Lower lobe of right lung (tissue), 2 donors: ENCODE measurements at regions not wholly inside any gene's neighbourhood (a gene's known extent, or its start where the extent isn't known, plus 50 kb on each side); places are given as distances from the start of the nearest gene placed in this dataset.

ENCODE experiments used
- ATAC-seq, 2 donors: fragments of 200-7000 bp; cut with Tn5 transposase; one replicate each; pipeline ENCODE4 v1.9.1; 2020 to 2022; ENCODE audit warnings: mild to moderate bottlenecking in 2 of 2, moderate library complexity in 2 of 2
- DNase-seq: peaks from one replicate; pipeline ENCODE4 v3.0.0-alpha.2; 2020
- H3K27ac ChIP-seq: fragments of 200-600 bp; one replicate; pipeline ENCODE4 v1.8.0; 2022
- H3K27me3 ChIP-seq: fragments of 200-600 bp; one replicate; pipeline ENCODE4 v1.8.0; 2022; ENCODE audit warnings: low read depth
- H3K36me3 ChIP-seq: fragments of 200-600 bp; one replicate; pipeline ENCODE4 v1.8.0; 2022; ENCODE audit warnings: mild to moderate bottlenecking
- H3K4me1 ChIP-seq: fragments of 200-600 bp; one replicate; pipeline ENCODE4 v1.8.0; 2022
- H3K4me3 ChIP-seq: fragments of 200-600 bp; one replicate; pipeline ENCODE4 v1.8.0; 2022; ENCODE audit warnings: mild to moderate bottlenecking
- H3K9me3 ChIP-seq: fragments of 200-600 bp; one replicate; pipeline ENCODE4 v1.8.0; 2022
- intact Hi-C: fragments of 100-400 bp; cut with DNase I; formaldehyde crosslinking; loops from one replicate; pipeline ENCODE4 v1.11.0; 2022
- TF ChIP-seq, protein P1 (sequence below): fragments of 200-600 bp; IDR thresholded peaks from one replicate; pipeline ENCODE4 v1.8.0; 2022; ENCODE audit warnings: antibody characterized with exemption, mild to moderate bottlenecking
- donor health status: DM: no; HTN: yes; CAD: no; lungs with severe emphysema.

DNA sequence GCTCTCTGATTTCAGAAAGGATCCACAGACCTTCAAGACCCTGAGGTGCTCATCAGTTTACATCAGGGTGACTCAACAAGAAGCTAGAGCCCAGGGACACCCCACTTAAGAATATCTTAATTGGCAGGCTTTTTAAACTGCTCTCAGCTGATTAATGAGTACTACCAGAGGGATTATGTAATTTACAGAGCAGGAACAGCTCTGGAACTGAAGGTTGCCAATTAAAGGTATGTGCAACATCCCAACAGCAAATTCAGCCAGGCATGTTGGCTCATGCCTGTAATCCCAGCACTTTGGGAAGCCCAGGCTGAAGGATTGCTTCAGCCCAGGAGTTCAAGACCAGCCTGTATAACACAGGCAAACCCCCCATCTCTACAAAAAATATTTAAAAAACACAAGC lies 295.7 kb downstream of the SETD4 start:
- H3K9me3 ChIP-seq: no peaks in the 10 kb centered on the region
- DNase-seq: no peak
- H3K27ac ChIP-seq: no peak overlapping the region
- no peak overlapping the region for H3K4me3 ChIP-seq
- H3K4me1 ChIP-seq: no peaks in the 10 kb centered on the region
- intact Hi-C loops: no loop called here
- ATAC-seq: no peak
- no peaks in the 10 kb centered on the region for H3K36me3 ChIP-seq
- H3K27me3 ChIP-seq: no peaks in the 10 kb centered on the region
- TF ChIP-seq, protein P1, sequence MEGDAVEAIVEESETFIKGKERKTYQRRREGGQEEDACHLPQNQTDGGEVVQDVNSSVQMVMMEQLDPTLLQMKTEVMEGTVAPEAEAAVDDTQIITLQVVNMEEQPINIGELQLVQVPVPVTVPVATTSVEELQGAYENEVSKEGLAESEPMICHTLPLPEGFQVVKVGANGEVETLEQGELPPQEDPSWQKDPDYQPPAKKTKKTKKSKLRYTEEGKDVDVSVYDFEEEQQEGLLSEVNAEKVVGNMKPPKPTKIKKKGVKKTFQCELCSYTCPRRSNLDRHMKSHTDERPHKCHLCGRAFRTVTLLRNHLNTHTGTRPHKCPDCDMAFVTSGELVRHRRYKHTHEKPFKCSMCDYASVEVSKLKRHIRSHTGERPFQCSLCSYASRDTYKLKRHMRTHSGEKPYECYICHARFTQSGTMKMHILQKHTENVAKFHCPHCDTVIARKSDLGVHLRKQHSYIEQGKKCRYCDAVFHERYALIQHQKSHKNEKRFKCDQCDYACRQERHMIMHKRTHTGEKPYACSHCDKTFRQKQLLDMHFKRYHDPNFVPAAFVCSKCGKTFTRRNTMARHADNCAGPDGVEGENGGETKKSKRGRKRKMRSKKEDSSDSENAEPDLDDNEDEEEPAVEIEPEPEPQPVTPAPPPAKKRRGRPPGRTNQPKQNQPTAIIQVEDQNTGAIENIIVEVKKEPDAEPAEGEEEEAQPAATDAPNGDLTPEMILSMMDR: no peak

DNA sequence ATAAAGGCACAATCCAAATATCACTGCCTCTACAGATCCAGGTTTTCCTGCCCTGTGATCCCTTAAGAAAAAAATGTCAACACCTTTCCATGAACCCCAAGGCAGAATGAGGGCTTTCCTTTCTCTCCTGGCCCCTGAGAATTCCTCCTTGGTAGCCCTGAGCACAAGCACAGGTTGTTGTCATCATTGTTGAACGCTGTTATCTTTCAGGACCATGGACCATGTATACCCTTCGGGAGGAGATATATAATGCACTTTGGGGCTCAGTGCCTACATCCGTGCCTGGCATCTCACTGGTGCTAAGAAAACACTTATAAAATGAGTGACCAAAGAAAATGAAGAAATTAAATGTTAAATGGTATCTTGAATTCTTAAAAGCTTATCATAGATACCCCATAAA lies 296.2 kb downstream of the SETD4 start:
- H3K9me3 ChIP-seq: no peaks in the 10 kb centered on the region
- intact Hi-C loops: no loop called here
- no peak overlapping the region for H3K27ac ChIP-seq
- ATAC-seq: no peak
- H3K36me3 ChIP-seq: no peaks in the 10 kb centered on the region
- H3K27me3 ChIP-seq: no peaks in the 10 kb centered on the region
- H3K4me1 ChIP-seq: no peaks in the 10 kb centered on the region
- TF ChIP-seq, protein P1: no peak
- no peak overlapping the region for H3K4me3 ChIP-seq
- no peak for DNase-seq

DNA sequence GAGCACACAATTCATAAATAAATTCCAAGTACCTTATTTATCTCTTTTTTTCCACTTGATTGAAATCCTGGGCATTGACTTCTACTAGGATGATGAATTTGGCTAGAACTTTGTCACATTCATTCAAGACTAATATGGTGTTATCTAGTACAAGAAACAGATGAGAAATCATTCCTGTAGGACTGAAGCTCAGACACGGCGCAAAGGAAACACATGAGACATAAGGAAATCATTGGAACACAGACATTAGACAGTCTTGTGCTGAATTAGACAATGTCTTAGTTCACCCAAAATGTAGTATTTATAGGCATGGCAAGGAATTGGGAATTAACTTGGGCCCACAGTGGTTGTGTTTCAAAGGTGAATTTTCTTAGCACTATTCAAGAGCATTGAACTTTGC lies 305.7 kb downstream of the SETD4 start:
- intact Hi-C loops: no loop called here
- Histone ChIP-seq H3K4me1 (no peaks in the 10 kb centered on the region), H3K27me3 (no peaks in the 10 kb centered on the region), H3K27ac (no peak overlapping the region), H3K36me3 (no peaks in the 10 kb centered on the region), H3K4me3 (no peak overlapping the region), H3K9me3 (no peaks in the 10 kb centered on the region)
- no peak for DNase-seq
- TF ChIP-seq, protein P1: no peak
- no peak for ATAC-seq

DNA sequence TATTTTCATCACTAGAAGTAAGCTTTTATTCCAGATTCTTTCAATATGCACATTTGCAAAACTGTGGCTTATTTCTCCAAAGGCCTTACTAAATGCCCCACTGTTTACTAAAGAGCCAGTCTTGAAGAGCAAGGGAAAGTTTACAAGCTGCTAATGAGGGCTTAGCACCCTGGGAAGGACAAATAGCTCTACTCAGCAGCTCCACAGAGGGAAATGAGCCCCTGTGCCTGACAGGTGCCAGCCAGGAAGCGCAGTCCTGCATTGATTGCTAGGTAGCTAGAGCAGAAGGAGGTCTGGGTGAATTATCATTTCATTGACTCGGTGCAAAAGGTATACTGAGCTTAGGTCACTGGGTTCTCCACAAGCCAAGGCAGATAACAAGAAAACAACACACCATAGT lies 307.0 kb downstream of the SETD4 start:
- Histone ChIP-seq H3K4me1 (no peaks in the 10 kb centered on the region), H3K27ac (no peak overlapping the region), H3K4me3 (no peak overlapping the region), H3K27me3 (no peaks in the 10 kb centered on the region), H3K9me3 (no peaks in the 10 kb centered on the region), H3K36me3 (no peaks in the 10 kb centered on the region)
- TF ChIP-seq, protein P1: no peak
- DNase-seq: no peak
- intact Hi-C loops: no loop called here
- no peak for ATAC-seq

DNA sequence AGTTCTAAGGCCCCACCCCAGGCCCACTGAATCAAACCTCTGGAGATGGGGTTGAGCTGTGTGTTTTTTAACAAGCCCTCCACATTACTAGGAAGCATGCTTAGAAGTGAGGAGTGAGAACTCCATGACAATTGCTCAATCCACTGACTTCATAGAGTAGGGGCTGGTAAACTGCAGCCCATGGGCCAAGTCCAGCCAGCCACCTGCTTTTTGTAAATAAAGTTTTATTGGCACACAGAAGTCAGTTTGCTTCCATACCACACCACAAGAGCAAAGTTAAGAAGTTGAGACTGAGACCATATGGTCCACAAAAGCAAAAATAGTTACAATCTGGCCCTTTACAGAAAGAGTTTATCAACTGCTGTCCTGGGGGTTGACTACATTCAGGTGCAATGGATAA lies 309.2 kb downstream of the SETD4 start:
- Histone ChIP-seq H3K27me3 (no peaks in the 10 kb centered on the region), H3K4me3 (no peak overlapping the region), H3K9me3 (no peaks in the 10 kb centered on the region), H3K36me3 (no peaks in the 10 kb centered on the region), H3K4me1 (no peaks in the 10 kb centered on the region), H3K27ac (no peak overlapping the region)
- TF ChIP-seq, protein P1: no peak
- intact Hi-C loops: no loop called here
- DNase-seq: no peak
- no peak for ATAC-seq

DNA sequence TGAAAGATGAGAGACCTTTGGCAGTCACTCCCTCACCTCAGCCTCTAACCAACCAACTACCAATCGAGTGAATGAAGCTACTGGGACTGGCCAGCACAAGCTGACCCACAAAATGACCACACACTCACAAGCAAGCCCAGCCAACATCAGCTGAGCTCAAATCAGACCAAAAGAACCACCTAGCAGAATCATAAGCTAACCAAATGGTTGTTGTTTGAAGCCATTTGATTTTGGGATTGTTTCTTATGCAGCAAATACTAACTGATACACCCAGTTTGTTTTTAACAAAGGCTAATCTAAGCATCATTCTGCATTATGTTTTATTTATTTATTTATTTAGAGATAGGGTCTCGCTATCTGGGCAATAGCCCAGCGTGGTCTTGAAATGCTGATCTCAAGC lies 310.4 kb downstream of the SETD4 start:
- DNase-seq: no peak
- Histone ChIP-seq H3K4me3 (no peak overlapping the region), H3K27me3 (no peaks in the 10 kb centered on the region), H3K4me1 (no peaks in the 10 kb centered on the region), H3K9me3 (no peaks in the 10 kb centered on the region), H3K36me3 (no peaks in the 10 kb centered on the region), H3K27ac (no peak overlapping the region)
- intact Hi-C loops: no loop called here
- TF ChIP-seq, protein P1: no peak
- no peak for ATAC-seq
